ENCODE measurements at regions not wholly inside any gene's neighbourhood (a gene's known extent, or its start where the extent isn't known, plus 50 kb on each side); places are given as distances from the start of the nearest gene placed in this dataset.

DNA sequence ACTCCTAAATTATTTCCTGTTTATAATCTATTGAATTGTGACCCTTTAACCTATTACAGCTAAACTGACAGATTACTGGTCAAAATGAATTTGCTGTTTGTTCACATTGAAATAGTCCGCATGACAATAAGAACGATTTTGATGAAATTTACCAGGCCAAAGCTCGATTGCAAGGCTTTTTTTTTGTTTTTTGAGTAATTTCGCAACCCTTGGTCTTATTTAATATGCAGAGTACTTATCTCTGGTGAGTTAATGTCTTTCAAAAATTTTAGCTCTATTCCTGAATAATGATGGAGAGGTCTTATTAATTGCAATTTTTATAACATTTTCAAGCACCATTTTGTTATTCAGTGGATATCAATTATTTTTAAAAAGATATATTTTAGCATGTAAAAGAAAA is 362.4 kb downstream of the OTOL1 start:
- in situ Hi-C loops (cut with HindIII; ENCODE audit: low pct_ligation_motif_present, low pct_unique_long_range_greater_than_20kb, low sequenced_read_pairs): no loop called here
- DNase-seq: no peak

DNA sequence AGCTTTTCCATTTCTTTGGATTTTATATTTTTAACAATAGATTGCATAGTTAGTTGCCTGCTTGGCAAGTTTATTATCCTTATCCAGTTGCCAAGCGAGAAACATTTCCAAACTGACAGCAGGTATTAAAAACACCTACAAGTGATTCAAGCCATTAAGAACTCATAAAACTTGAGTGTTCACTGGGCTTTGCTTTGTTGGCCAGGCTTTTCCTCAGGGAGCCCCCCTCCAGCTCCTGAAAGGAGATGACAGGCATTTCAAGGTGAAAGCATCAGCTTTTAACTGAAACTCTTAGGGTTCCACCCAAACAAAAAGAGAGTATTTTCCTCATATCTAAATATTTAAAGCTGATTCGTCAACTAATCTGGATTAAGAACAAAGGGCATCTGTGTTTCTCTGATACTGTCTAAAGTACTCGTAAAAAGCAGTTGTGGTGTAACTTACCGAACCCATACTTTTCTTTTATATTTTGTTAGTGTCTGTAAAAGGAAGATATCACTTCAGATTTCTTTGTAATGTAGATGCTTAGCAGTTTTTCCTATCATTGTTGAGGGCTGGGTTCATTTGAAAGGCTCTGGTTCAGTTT is 363.4 kb downstream of the OTOL1 start:
- DNase-seq: no peak
- in situ Hi-C loops (cut with HindIII; ENCODE audit: low pct_ligation_motif_present, low pct_unique_long_range_greater_than_20kb, low sequenced_read_pairs): no loop called here

GRCh38 chr3:161863775-161864174 is 367.2 kb downstream of the OTOL1 start:
- no peak for DNase-seq
- in situ Hi-C loops (cut with HindIII; ENCODE audit: low pct_ligation_motif_present, low pct_unique_long_range_greater_than_20kb, low sequenced_read_pairs): no loop called here

DNA sequence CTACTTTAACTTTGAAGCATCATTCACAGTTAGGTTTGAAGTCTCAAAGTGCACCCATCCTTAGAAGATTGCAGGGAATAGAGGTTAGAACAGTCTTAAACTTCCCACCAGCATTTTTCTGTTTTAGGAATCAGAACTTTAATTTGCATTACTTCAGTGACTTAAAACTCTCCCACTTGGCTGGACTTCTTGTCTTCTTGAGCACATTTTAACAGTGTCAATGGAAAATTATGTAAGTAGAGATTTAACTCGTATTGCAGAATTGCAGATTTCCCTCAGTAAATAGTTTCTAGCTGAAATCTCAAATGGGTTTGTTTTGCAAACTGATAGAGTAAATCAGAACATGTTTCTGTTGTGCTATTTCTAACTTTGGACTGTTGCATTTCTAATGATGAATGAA is 369.6 kb downstream of the OTOL1 start:
- DNase-seq: no peak
- in situ Hi-C loops (cut with HindIII; ENCODE audit: low pct_ligation_motif_present, low pct_unique_long_range_greater_than_20kb, low sequenced_read_pairs): no loop called here

DNA sequence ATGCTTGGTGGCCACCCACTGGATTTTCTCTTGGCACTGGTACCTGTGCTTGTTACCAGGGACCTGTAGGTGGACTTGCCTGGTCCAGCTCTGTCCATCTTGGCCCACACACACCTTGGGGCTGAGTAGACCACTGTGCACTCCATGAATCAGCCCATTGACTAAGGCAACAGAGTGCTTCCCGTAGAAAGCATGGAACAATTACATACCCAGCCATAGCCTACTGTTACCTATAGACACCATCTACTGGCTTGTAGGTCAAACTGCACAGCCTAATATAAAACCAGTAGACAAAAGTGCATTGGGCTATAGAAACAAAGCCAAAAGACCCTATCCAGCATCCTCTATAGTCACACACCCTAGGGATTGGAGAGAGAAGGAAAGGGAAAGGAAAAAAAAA is 378.9 kb downstream of the OTOL1 start:
- DNase-seq: no peak

GRCh38 chr3:161879470-161879869 is 382.9 kb downstream of the OTOL1 start:
- in situ Hi-C loops (cut with HindIII; ENCODE audit: low pct_ligation_motif_present, low pct_unique_long_range_greater_than_20kb, low sequenced_read_pairs): no loop called here
- no peak for DNase-seq

More for the DNA sequence above, 378.9 kb downstream of the OTOL1 start:
- in situ Hi-C loops (cut with HindIII; ENCODE audit: low pct_ligation_motif_present, low pct_unique_long_range_greater_than_20kb, low sequenced_read_pairs): no loop called here

- in situ Hi-C loops (cut with HindIII; ENCODE audit: low pct_ligation_motif_present, low pct_unique_long_range_greater_than_20kb, low sequenced_read_pairs): no loop called here
- DNase-seq: no peak
Measured at GRCh38 chr3:161884830-161885229, 388.2 kb downstream of the OTOL1 start.

- in situ Hi-C loops (cut with HindIII; ENCODE audit: low pct_ligation_motif_present, low pct_unique_long_range_greater_than_20kb, low sequenced_read_pairs): no loop called here
- DNase-seq: peak; percentile 84
Measured at GRCh38 chr3:161890147-161890625, 393.6 kb downstream of the OTOL1 start.

- no peak for DNase-seq
- in situ Hi-C loops (cut with HindIII; ENCODE audit: low pct_ligation_motif_present, low pct_unique_long_range_greater_than_20kb, low sequenced_read_pairs): no loop called here
Measured at GRCh38 chr3:161893972-161894371, 397.4 kb downstream of the OTOL1 start.

DNA sequence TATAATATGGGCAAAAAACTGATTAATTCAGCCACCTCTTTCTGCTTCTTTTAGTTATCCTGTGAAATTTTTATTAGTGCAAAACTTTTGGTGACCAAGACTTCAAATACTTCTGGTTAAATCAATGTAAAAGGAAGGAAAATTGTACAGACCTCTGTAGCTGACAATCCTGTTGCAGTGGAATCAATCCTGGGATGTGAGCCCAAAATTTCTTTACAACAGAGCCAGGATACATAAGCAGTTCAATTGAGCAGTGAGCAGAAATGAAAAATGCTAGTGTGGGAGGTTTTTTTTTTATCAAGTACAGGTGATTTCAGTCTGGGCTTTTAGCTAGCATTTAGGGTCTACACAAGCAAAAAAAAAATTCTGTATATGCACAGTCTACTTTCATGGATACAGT is 398.0 kb downstream of the OTOL1 start:
- in situ Hi-C loops (cut with HindIII; ENCODE audit: low pct_ligation_motif_present, low pct_unique_long_range_greater_than_20kb, low sequenced_read_pairs): no loop called here

GRCh38 chr3:161905520-161906132 is 409.0 kb downstream of the OTOL1 start:
- in situ Hi-C loops (cut with HindIII; ENCODE audit: low pct_ligation_motif_present, low pct_unique_long_range_greater_than_20kb, low sequenced_read_pairs): no loop called here
- DNase-seq: no peak

More for the DNA sequence above, 398.0 kb downstream of the OTOL1 start:
- DNase-seq: no peak

- peak; percentile 49 for DNase-seq
- in situ Hi-C loops (cut with HindIII; ENCODE audit: low pct_ligation_motif_present, low pct_unique_long_range_greater_than_20kb, low sequenced_read_pairs): no loop called here
Measured at GRCh38 chr3:161913786-161914389, 417.3 kb downstream of the OTOL1 start.

DNA sequence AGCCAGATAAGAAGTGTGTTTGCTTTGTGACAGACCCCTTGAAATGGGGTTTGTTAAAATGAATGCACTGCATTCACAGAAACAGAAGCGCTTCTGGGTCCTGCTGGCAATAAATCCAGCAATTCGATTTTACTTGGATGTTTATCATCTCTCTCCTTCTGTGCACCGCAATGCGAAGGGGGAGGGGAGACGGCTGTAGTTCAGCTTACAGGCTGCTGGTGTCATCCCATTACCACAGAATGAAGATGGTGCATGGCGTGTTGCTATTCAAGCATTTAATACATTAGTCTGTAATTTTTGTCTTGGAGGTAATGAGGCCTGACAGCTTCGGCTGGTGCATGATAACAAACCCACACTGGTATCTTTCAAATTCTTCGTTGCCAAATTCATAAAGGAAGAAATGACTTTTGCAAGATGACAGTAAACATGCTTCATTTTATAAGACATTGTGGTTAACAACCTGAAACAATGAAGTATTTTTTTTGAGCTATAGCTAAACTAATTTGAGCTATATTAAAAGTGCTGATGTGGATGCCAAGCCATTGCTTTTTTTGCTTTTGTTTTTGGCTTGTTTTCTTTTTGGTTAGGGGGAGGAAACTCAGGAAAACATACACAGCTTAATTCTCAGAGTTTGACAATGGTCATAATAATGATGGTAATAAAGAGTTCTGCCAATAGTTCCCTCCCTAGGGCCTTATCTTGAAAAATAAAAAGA is 418.3 kb downstream of the OTOL1 start:
- in situ Hi-C loops (cut with HindIII; ENCODE audit: low pct_ligation_motif_present, low pct_unique_long_range_greater_than_20kb, low sequenced_read_pairs): no loop called here
- peak; percentile 72 for DNase-seq

- DNase-seq: no peak
- in situ Hi-C loops (cut with HindIII; ENCODE audit: low pct_ligation_motif_present, low pct_unique_long_range_greater_than_20kb, low sequenced_read_pairs): no loop called here
Measured at GRCh38 chr3:161915418-161915750, 418.8 kb downstream of the OTOL1 start.

- in situ Hi-C loops (cut with HindIII; ENCODE audit: low pct_ligation_motif_present, low pct_unique_long_range_greater_than_20kb, low sequenced_read_pairs): no loop called here
- DNase-seq: no peak
Measured at GRCh38 chr3:161920196-161920595, 423.6 kb downstream of the OTOL1 start.

GRCh38 chr3:161925749-161926360 is 429.2 kb downstream of the OTOL1 start:
- peak; percentile 8 for DNase-seq
- in situ Hi-C loops (cut with HindIII; ENCODE audit: low pct_ligation_motif_present, low pct_unique_long_range_greater_than_20kb, low sequenced_read_pairs): no loop called here

- no peak for DNase-seq
- in situ Hi-C loops (cut with HindIII; ENCODE audit: low pct_ligation_motif_present, low pct_unique_long_range_greater_than_20kb, low sequenced_read_pairs): no loop called here
Measured at GRCh38 chr3:161927131-161927530, 430.5 kb downstream of the OTOL1 start.

DNA sequence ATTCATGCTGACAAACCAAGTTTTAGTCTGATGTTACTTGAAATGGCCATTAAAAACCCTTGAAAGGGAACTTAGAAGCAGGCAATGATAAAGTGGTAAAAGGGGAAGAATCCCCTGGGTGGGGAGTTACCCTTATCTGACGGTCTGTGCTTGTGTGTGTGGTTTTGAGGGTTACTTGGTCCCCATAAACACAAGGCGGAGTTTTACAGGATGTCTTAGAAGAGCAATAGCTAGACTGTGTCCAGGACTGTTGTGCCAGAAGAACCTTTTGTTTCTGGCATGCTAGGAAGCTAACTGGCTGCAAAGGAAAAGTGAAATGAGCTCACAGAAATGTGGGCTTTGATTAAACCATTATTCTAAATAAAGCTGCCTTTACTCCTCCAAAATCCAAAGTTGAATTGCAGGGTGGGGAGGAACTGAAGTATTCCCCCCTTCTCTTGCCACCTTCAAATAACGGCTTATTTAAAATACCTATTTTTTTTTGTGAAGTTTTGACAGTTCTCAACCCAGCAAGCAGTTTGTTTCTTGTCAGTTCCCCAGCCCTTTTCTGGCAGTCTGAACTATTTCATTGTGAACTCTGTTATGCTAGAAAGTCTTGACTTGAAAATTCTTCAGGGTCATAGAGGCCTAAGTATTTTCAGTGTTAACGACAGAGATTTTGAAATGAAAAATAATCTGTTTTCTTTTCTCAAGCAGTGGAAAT is 443.5 kb downstream of the OTOL1 start:
- in situ Hi-C loops (cut with HindIII; ENCODE audit: low pct_ligation_motif_present, low pct_unique_long_range_greater_than_20kb, low sequenced_read_pairs): no loop called here
- no peak for DNase-seq

DNA sequence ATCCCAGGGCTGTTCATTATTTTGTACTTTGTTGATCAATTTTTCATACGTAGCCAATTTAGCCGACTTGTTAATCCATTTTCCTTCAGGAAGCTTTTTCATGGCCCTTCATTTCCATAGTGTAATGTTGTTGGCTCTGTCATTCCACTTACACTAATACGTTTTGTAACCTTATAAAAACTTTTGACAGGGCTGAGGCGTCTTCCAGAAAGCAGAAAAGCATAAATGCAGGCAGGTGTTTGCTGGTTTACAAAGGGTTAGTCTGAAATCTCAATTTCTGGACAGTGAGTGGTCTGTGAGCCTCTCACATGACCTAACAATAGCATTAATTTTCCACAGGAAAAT is 444.0 kb downstream of the OTOL1 start:
- no peak for DNase-seq
- in situ Hi-C loops (cut with HindIII; ENCODE audit: low pct_ligation_motif_present, low pct_unique_long_range_greater_than_20kb, low sequenced_read_pairs): no loop called here
